Heart right ventricle (tissue), 16 donors: ENCODE measurements at regions not wholly inside any gene's neighbourhood (a gene's known extent, or its start where the extent isn't known, plus 50 kb on each side); places are given as distances from the start of the nearest gene placed in this dataset.

ENCODE experiments used
- ATAC-seq, 8 donors: fragments of 200-7000 bp; cut with Tn5 transposase; one replicate each; pipeline ENCODE4 v1.9.1; 2020; ENCODE audit warnings: mild to moderate bottlenecking in 8 of 8, moderate library complexity in 8 of 8, moderate number of reproducible peaks in 1 of 8
- DNase-seq, 2 donors: peaks; one replicate each; pipeline ENCODE4 v3.0.0-alpha.2; 2020
- H3K27ac ChIP-seq, 10 donors: fragments of 200-600 bp; sonication (generic) in 2 of 10; one replicate each; pipeline versions ENCODE4 v1.5.0 to v1.8.0; 2020 to 2022; ENCODE audit warnings: mild to moderate bottlenecking in 3 of 10
- H3K27me3 ChIP-seq, 7 donors: fragments of 200-600 bp; one replicate each; pipeline ENCODE4 v1.8.0; 2021 to 2022; ENCODE audit warnings: mild to moderate bottlenecking in 2 of 7
- H3K36me3 ChIP-seq, 9 donors: fragments of 200-600 bp; sonication (generic) in 1 of 9; one replicate each; pipeline versions ENCODE4 v1.5.0 to v1.8.0; 2020 to 2022; ENCODE audit warnings: mild to moderate bottlenecking in 2 of 9
- H3K4me1 ChIP-seq, 9 donors: fragments of 200-600 bp; sonication (generic) in 1 of 9; one replicate each; pipeline versions ENCODE4 v1.5.0 to v1.8.0; 2020 to 2022; ENCODE audit warnings: mild to moderate bottlenecking in 4 of 9
- H3K4me3 ChIP-seq, 10 donors: fragments of 200-600 bp; sonication (generic) in 2 of 10; one replicate each; pipeline versions ENCODE4 v1.5.0 to v1.8.0; 2020 to 2022; ENCODE audit warnings: mild to moderate bottlenecking in 7 of 10, moderate library complexity in 2 of 10
- H3K9me3 ChIP-seq, 11 donors: fragments of 200-600 bp in 10 of 11; sonication (generic) in 2 of 11; one replicate each; pipeline versions ENCODE4 v1.5.0 to v1.8.0; 2013 to 2022; ENCODE audit warnings: mild to moderate bottlenecking in 2 of 11, control low read depth in 1 of 11, moderate library complexity in 1 of 11
- CTCF ChIP-seq, 9 donors: fragments of 200-600 bp; sonication (generic) in 2 of 9; IDR thresholded peaks; one replicate each; pipeline versions ENCODE4 v1.5.0 to v1.8.0; 2021 to 2022; ENCODE audit warnings: antibody characterized with exemption in 9 of 9, mild to moderate bottlenecking in 5 of 9, moderate library complexity in 1 of 9
- WGBS, 2 donors: extraction: QIAGEN DNeasy Blood & Tissue Kit; methylation state at CpG; one replicate each; pipeline ENCODE4 v1.1.7; 2013; ENCODE audit warnings: inconsistent platforms in 1 of 2; 5-methylcytosine and 5-hydroxymethylcytosine counted together
- intact Hi-C, 10 donors: fragments of 100-400 bp; cut with DNase I; formaldehyde crosslinking; loops; one replicate each; pipeline versions ENCODE4 v1.11.1 to v1.14.2; 2022
- donor health status: Arrhythmogenic right ventricular cardiomyopathy.
- donor health status: ischemic (EF 13 %, LVEDD 7.1; RV severe dilation, severe dysfunction).
- donor health status: healthy with polysubstance abuse.
- donor health status: DM: no; HTN: yes; CAD: no.
- donor health status: DM: no; HTN: no; CAD: no.
- donor health status: ischemic (EF 25% LVEDD 6.9; RV normal size, moderate dysfunction).
- donor health status: ischemic (EF 25% LVEDD 5.7; RV mildly dilated, moderate dysfunction).
- donor health status: healthy.
- donor health status: DM: yes; HTN: yes; CAD: no.
- donor health status: Ischemic cardiomyopathy.
- donor health status: ischemic (EF 35%, LVEDD 5.7; RV mildly dilated, moderate dysfunction).
- donor health status: nonischemic (EF 11% LVEDD 7.7; RV severe dilation, severe dysfunction).
- donor health status: DM: yes; HTN: yes; CAD: no.
- donor health status: PGD.
- donor health status: ischemic (EF 29% LVEDD 5.4; RV normal size, mild dysfunction).
- donor health status: nonischemic (EF 23%, LVEDD 6.1; RV moderate dilation, normal function).

- DNase-seq: no peak
- intact Hi-C loops: loop anchor here in 5 of 10 donors (2.0 to 5.0 kb wide), 5 partner anchors 37 to 107 kb away; partner anchors contain the start of gene MSN (in 1 of the 5)
- Histone ChIP-seq H3K36me3 (no peaks in the 10 kb centered on the region), H3K9me3 (no peaks in the 10 kb centered on the region), H3K4me1 (peaks cover 4 to 66% (median 44%) of the 10 kb centered on the region in 9 donors), H3K27me3 (peaks cover 0 to 15% (median 0%) of the 10 kb centered on the region in 7 donors), H3K4me3 (no peak overlapping the region), H3K27ac (peak overlapping the region in 7 of 10 donors; percentile 79 to 92 (median 89))
- ATAC-seq: no peak
- 84 to 91% methylated on average over 7 of the region's 7 CpGs for WGBS, 2 donors
- TF ChIP-seq CTCF (IDR thresholded peaks at IDR 0.05): no peak
Observed at GRCh38 chrX:65600106-65600505, 65.5 kb upstream of the LAS1L start.

GRCh38 chrX:65598559-65599147, 64.1 kb upstream of the LAS1L start:
- WGBS, 2 donors: 88 to 89% methylated on average over 7 to 8 of the region's 8 CpGs
- H3K27ac ChIP-seq: peak overlapping the region in 3 of 10 donors; percentile 51 to 87 (median 67)
- H3K27me3 ChIP-seq: peaks cover 0 to 12% (median 0%) of the 10 kb centered on the region in 7 donors
- DNase-seq (no peak), ATAC-seq (no peak)
- intact Hi-C loops: loop anchor here in 6 of 10 donors (5.0 kb wide), 7 partner anchors 39 to 389 kb away; partner anchors contain the start of gene MSN (in 1 of the 6)
- H3K4me1 ChIP-seq: peaks cover 4 to 66% (median 44%) of the 10 kb centered on the region in 9 donors
- no peaks in the 10 kb centered on the region for H3K9me3 ChIP-seq
- no peak for TF ChIP-seq CTCF (IDR thresholded peaks at IDR 0.05)
- no peak overlapping the region for H3K4me3 ChIP-seq
- no peaks in the 10 kb centered on the region for H3K36me3 ChIP-seq

GRCh38 chrX:65596270-65597034, 61.9 kb upstream of the LAS1L start:
- Histone ChIP-seq H3K9me3 (no peaks in the 10 kb centered on the region), H3K36me3 (no peaks in the 10 kb centered on the region), H3K27me3 (peaks cover 0 to 25% (median 0%) of the 10 kb centered on the region in 7 donors), H3K4me1 (peaks cover 0 to 47% (median 30%) of the 10 kb centered on the region in 9 donors), H3K4me3 (no peak overlapping the region), H3K27ac (peak overlapping the region; percentile 45 to 90 (median 78))
- DNase-seq (no peak), ATAC-seq (peak in 6 of 8 donors; percentile 39 to 55 (median 46))
- intact Hi-C loops: loop anchor here in 6 of 10 donors (2.0 to 5.0 kb wide), 8 partner anchors 41 to 391 kb away; partner anchors contain the start of gene MSN (in 1 of the 6)
- WGBS, 2 donors: 38 to 42% methylated on average over 2 of the region's 2 CpGs
- no peak for TF ChIP-seq CTCF (IDR thresholded peaks at IDR 0.05)

- TF ChIP-seq CTCF (IDR thresholded peaks at IDR 0.05): peak; percentile 75 to 99 (median 96)
- peaks cover 0 to 37% (median 21%) of the 10 kb centered on the region in 9 donors for H3K4me1 ChIP-seq
- no peak overlapping the region for H3K4me3 ChIP-seq
- H3K27ac ChIP-seq: peak overlapping the region; percentile 45 to 90 (median 78)
- no peaks in the 10 kb centered on the region for H3K9me3 ChIP-seq
- ATAC-seq: peak; percentile 81 to 97 (median 94)
- no peaks in the 10 kb centered on the region for H3K36me3 ChIP-seq
- intact Hi-C loops: loop anchor here in 6 of 10 donors (5.0 kb wide), 7 partner anchors 42 to 392 kb away; partner anchors contain the start of gene MSN (in 1 of the 6)
- 4 to 15% methylated on average over 3 of the region's 3 CpGs for WGBS, 2 donors
- DNase-seq: peak; percentile 86 to 95
- H3K27me3 ChIP-seq: peaks cover 0 to 34% (median 0%) of the 10 kb centered on the region in 7 donors
Observed at GRCh38 chrX:65595460-65595876, 60.9 kb upstream of the LAS1L start.
